ENCODE measurements at regions not wholly inside any gene's neighbourhood (a gene's known extent, or its start where the extent isn't known, plus 50 kb on each side); places are given as distances from the start of the nearest gene placed in this dataset.

GRCh38 chr13:22162889-22163288, 492.0 kb downstream of the FGF9 start:
- TF ChIP-seq CTCF (IDR thresholded peaks at IDR 0.05; ENCODE audit: extremely low read depth in 1 of 2, insufficient read depth in 1 of 2, low read depth in 1 of 2, low read length in 2 of 2): no peak
- TF ChIP-seq FOS (IDR thresholded peaks at IDR 0.05; ENCODE audit: borderline replicate concordance, insufficient read depth, low read length): no peak
- TF ChIP-seq POLR2A (IDR thresholded peaks at IDR 0.05; ENCODE audit: low read depth, low read length): no peak
- TF ChIP-seq POLR2AphosphoS5 (IDR thresholded peaks at IDR 0.05; ENCODE audit: insufficient read depth, low read depth, low read length): no peak
- no peak for TF ChIP-seq MAX (IDR thresholded peaks at IDR 0.05; ENCODE audit: insufficient read depth, insufficient read length)
- no peak for TF ChIP-seq JUN (IDR thresholded peaks at IDR 0.05; ENCODE audit: borderline replicate concordance, insufficient read depth, insufficient read length, low read depth)
- no peak for TF ChIP-seq GATA2 (IDR thresholded peaks at IDR 0.05; ENCODE audit: insufficient read depth, insufficient read length, low read depth, low read length)
- no peak for TF ChIP-seq EZH2 (IDR thresholded peaks at IDR 0.05; ENCODE audit: borderline replicate concordance, low read depth, low read length, severe bottlenecking)
- no peak for TF ChIP-seq MYC (IDR thresholded peaks at IDR 0.05; ENCODE audit: low read depth, low read length)
- no peak overlapping the region for H3K27ac ChIP-seq (ENCODE audit: insufficient read depth, low read depth, low read length)
- H3K9ac ChIP-seq (replicated peaks; ENCODE audit: extremely low read depth, insufficient read depth, low read length): no peak overlapping the region
- no peaks in the 10 kb centered on the region for H3K36me3 ChIP-seq (ENCODE audit: control insufficient read depth in 2 of 2, extremely low read depth in 1 of 2, insufficient read depth in 2 of 2, low read length in 2 of 2)
- intact Hi-C loops (cut with micrococcal nuclease): no loop called here
- dilution Hi-C loops (cut with MboI; ENCODE audit: extremely low pct_ligation_motif_present, low sequenced_read_pairs): no loop called here
- ChIA-PET CTCF (no interaction called here), POLR2A (no interaction called here)
- no peaks in the 10 kb centered on the region for H3K79me2 ChIP-seq (ENCODE audit: control insufficient read depth, insufficient read depth, low read length)
- H4K20me1 ChIP-seq (replicated peaks; ENCODE audit: control insufficient read depth, extremely low read depth, insufficient read depth, low read length): no peaks in the 10 kb centered on the region
- no peak overlapping the region for H3K4me3 ChIP-seq (replicated peaks in 1 of 3; ENCODE audit: insufficient read depth in 1 of 3, low read depth in 1 of 3, low read length in 3 of 3)
- H3K4me2 ChIP-seq (ENCODE audit: insufficient read depth, low read length): no peak overlapping the region
- no peak for DNase-seq (ENCODE audit: low read depth, low spot score)
- no peak overlapping the region for H2AFZ ChIP-seq (ENCODE audit: low read depth, low read length)
- H3K4me1 ChIP-seq (ENCODE audit: control insufficient read depth, extremely low read depth, insufficient read depth, low read length): no peaks in the 10 kb centered on the region
- BruUV-seq (replicated peaks): no TSS peak
- H3K9me1 ChIP-seq (replicated peaks; ENCODE audit: control insufficient read depth, extremely low read depth, insufficient read depth, low read length): no peaks in the 10 kb centered on the region
- H3K9me3 ChIP-seq (replicated peaks; ENCODE audit: control insufficient read depth, insufficient read depth, low read length): peaks cover 2% of the 10 kb centered on the region
- no peaks in the 10 kb centered on the region for H3K27me3 ChIP-seq (ENCODE audit: control insufficient read depth in 2 of 2, insufficient read depth in 2 of 2, low read length in 2 of 2)
- FAIRE-seq: no peak

Measured in endothelial cell of umbilical vein (primary cell).